ENCODE measurements at regions not wholly inside any gene's neighbourhood (a gene's known extent, or its start where the extent isn't known, plus 50 kb on each side); places are given as distances from the start of the nearest gene placed in this dataset.

DNA sequence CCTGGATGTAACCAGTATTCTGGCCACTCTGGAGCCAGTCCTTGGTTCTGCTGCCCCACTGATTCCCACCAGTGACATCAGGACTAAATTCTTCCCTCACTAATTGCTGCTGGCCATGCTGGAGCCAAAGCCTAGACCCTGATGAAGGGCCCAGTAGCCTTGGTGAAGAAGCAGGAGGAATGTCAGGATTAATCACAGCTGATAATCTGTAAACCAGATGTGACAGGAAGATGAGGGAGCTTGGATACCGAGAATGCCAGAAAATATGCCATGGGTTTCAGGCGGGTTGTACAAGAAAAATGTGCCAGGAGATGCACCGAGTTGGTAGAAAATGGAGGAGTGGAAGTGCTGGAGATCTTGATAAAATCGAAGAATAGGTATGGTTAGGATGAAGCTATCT, 119.0 kb upstream of the PPP2R5A start:
- TF ChIP-seq, protein P1, sequence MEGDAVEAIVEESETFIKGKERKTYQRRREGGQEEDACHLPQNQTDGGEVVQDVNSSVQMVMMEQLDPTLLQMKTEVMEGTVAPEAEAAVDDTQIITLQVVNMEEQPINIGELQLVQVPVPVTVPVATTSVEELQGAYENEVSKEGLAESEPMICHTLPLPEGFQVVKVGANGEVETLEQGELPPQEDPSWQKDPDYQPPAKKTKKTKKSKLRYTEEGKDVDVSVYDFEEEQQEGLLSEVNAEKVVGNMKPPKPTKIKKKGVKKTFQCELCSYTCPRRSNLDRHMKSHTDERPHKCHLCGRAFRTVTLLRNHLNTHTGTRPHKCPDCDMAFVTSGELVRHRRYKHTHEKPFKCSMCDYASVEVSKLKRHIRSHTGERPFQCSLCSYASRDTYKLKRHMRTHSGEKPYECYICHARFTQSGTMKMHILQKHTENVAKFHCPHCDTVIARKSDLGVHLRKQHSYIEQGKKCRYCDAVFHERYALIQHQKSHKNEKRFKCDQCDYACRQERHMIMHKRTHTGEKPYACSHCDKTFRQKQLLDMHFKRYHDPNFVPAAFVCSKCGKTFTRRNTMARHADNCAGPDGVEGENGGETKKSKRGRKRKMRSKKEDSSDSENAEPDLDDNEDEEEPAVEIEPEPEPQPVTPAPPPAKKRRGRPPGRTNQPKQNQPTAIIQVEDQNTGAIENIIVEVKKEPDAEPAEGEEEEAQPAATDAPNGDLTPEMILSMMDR (conservative IDR thresholded peaks at IDR 0.05; ENCODE audit: low read depth, low read length), result no peak
- TF ChIP-seq POLR2A (IDR thresholded peaks at IDR 0.05; ENCODE audit: low read depth, low read length) (no peak), MXI1 (IDR thresholded peaks at IDR 0.05; ENCODE audit: borderline replicate concordance, low read depth, low read length) (no peak), RFX5 (IDR thresholded peaks at IDR 0.05; ENCODE audit: low read depth, low read length) (no peak), BHLHE40 (IDR thresholded peaks at IDR 0.05; ENCODE audit: low read depth, low read length) (no peak)
- TF ChIP-seq, protein P2, sequence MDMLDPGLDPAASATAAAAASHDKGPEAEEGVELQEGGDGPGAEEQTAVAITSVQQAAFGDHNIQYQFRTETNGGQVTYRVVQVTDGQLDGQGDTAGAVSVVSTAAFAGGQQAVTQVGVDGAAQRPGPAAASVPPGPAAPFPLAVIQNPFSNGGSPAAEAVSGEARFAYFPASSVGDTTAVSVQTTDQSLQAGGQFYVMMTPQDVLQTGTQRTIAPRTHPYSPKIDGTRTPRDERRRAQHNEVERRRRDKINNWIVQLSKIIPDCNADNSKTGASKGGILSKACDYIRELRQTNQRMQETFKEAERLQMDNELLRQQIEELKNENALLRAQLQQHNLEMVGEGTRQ (IDR thresholded peaks at IDR 0.05; ENCODE audit: low read depth, low read length), result no peak
